ENCODE measurements at regions not wholly inside any gene's neighbourhood (a gene's known extent, or its start where the extent isn't known, plus 50 kb on each side); places are given as distances from the start of the nearest gene placed in this dataset.

DNA sequence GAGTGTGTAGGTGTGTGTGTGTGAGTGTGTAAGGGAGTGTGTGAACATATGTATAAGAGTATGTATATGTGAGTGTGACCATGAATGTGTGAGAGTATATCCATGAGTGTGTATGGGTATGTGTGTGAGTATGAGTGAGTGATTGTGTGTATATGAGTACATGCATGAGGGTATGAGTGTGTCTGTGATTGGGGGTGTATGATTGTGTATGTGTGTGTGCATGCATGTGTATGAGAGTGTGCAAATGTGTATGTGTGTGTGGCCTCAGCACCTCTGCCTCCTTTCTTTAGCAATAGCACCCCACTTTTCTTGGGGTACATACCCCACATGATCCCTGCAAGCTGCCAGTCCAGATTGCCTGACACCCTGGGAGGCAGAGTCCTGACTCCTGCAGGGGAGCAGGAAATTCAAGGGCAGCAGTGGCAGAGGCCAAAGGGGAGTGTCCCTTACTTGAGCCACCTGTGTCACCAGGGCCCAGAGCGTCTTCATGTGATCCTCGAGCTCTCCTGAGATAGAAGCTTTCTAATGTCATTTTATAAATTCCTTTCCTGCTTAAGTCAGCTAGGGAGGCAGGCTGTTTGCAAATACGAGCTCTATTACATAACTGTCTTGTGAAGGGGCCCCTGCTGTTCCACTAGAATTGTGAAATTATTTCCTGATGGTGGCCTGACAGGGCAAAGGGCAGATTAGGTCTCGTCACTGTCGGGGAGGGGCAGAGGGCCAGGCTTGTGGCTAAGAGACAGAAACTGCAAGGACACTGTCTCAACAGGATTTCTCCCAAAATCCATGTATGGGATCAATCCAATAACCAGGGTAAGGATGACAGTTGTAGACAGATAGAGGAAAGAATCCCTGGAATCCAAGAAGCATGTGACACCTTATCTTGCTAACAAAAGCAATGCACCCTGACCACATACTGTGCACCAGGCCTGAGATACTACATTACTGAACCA is 389.1 kb downstream of the GADD45G start:
- no peak overlapping the region for H3K4me2 ChIP-seq
- ChIA-PET POLR2A (no interaction called here), CTCF (no interaction called here)
- no peaks in the 10 kb centered on the region for H4K20me1 ChIP-seq (ENCODE audit: insufficient read depth)
- H3K9me3 ChIP-seq = no peaks in the 10 kb centered on the region
- no peaks in the 10 kb centered on the region for H3K36me3 ChIP-seq (replicated peaks in 1 of 2; ENCODE audit: control insufficient read depth in 1 of 2, insufficient read depth in 2 of 2, low read length in 1 of 2)
- H3K9me2 ChIP-seq = no peaks in the 10 kb centered on the region
- no peak overlapping the region for H3K27ac ChIP-seq (ENCODE audit: low read depth in 2 of 2, low read length in 1 of 2)
- DNase-seq = no peak
- no peak overlapping the region for H2AFZ ChIP-seq (ENCODE audit: low read depth)
- TF ChIP-seq, protein P1, sequence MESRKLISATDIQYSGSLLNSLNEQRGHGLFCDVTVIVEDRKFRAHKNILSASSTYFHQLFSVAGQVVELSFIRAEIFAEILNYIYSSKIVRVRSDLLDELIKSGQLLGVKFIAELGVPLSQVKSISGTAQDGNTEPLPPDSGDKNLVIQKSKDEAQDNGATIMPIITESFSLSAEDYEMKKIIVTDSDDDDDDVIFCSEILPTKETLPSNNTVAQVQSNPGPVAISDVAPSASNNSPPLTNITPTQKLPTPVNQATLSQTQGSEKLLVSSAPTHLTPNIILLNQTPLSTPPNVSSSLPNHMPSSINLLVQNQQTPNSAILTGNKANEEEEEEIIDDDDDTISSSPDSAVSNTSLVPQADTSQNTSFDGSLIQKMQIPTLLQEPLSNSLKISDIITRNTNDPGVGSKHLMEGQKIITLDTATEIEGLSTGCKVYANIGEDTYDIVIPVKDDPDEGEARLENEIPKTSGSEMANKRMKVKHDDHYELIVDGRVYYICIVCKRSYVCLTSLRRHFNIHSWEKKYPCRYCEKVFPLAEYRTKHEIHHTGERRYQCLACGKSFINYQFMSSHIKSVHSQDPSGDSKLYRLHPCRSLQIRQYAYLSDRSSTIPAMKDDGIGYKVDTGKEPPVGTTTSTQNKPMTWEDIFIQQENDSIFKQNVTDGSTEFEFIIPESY (IDR thresholded peaks at IDR 0.05; ENCODE audit: borderline replicate concordance, low read depth) = no peak
- WGBS (ENCODE audit: low lambda C conversion rate) = 22% methylated on average over 5 of the region's 5 CpGs
- H3K79me2 ChIP-seq (ENCODE audit: insufficient read depth) = no peaks in the 10 kb centered on the region
- no peak overlapping the region for H3K9ac ChIP-seq
- no peaks in the 10 kb centered on the region for H3K27me3 ChIP-seq (ENCODE audit: insufficient read depth)
- H3K4me1 ChIP-seq (ENCODE audit: control insufficient read depth in 1 of 2, insufficient read depth in 2 of 2, low read depth in 1 of 2, low read length in 1 of 2) = no peaks in the 10 kb centered on the region; a peak in 1 of 4 replicates
- H3F3A ChIP-seq (replicated peaks; ENCODE audit: insufficient read depth) = no peaks in the 10 kb centered on the region
- no peak overlapping the region for H3K4me3 ChIP-seq (ENCODE audit: low read depth in 2 of 2, low read length in 1 of 2)

DNA sequence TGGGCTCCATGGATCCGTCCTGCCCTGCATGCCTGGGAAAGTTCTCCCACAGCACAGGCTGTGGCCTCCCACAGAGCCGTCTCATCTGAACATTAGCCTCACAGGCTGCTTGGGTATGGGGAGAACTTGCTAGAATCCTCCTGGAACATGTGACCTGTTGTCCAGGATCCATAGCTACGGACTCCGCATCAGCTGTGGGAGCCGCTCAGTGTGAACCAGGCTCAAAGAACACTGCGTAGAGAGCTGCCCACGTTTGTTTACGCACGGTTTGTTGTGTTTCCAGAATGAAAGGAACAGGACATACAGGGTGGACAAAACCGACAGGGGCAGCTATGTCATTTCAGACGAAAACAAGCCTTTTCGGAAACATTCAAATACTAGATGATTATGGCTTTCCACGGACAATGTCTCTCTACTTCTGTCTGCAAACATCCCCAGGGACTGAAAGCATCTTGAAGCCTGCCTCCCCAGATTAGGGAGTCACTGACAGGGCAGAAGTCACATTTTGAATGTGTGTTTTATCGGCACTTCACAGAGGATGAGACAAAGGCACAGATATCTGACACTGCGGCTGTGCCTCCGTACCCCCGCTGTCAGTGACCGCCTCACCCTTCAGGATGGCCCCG is 390.3 kb downstream of the GADD45G start:
- no peak for TF ChIP-seq GABPA (IDR thresholded peaks at IDR 0.05; ENCODE audit: low read depth)
- TF ChIP-seq EP300 (IDR thresholded peaks at IDR 0.05; ENCODE audit: borderline replicate concordance in 1 of 2, low read depth in 1 of 2, low read length in 1 of 2) = no peak
- TF ChIP-seq RXRA (IDR thresholded peaks at IDR 0.05; ENCODE audit: borderline replicate concordance, low read depth) = no peak
- TF ChIP-seq, protein P1 (IDR thresholded peaks at IDR 0.05; ENCODE audit: borderline replicate concordance, low read depth) = no peak
- no peak for TF ChIP-seq EZH2phosphoT487 (IDR thresholded peaks at IDR 0.05; ENCODE audit: borderline replicate concordance, low read depth)
- no peak for TF ChIP-seq CHD2 (IDR thresholded peaks at IDR 0.05; ENCODE audit: low read length, partially characterized antibody)
- TF ChIP-seq POLR2AphosphoS5 (IDR thresholded peaks at IDR 0.05; ENCODE audit: low read depth, low read length) = no peak
- no peak for TF ChIP-seq FOXM1 (IDR thresholded peaks at IDR 0.05; ENCODE audit: low read depth)
- no peak for TF ChIP-seq ELF1 (IDR thresholded peaks at IDR 0.05)
- TF ChIP-seq, protein P2, sequence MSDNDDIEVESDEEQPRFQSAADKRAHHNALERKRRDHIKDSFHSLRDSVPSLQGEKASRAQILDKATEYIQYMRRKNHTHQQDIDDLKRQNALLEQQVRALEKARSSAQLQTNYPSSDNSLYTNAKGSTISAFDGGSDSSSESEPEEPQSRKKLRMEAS (IDR thresholded peaks at IDR 0.05; ENCODE audit: low read depth) = no peak
- no peaks in the 10 kb centered on the region for H3F3A ChIP-seq (replicated peaks; ENCODE audit: insufficient read depth)
- H3K27me3 ChIP-seq (ENCODE audit: insufficient read depth) = no peaks in the 10 kb centered on the region
- CTCF ChIA-PET = interaction anchor here (0.6 to 1.8 kb wide), 2 partner anchors 291 to 392 kb away, joined by 3 to 10 read pairs; no protein-coding TSS in a partner anchor
- H3K4me3 ChIP-seq (ENCODE audit: low read depth in 2 of 2, low read length in 1 of 2) = no peak overlapping the region
- H3K9ac ChIP-seq = no peak overlapping the region
- H3K79me2 ChIP-seq (ENCODE audit: insufficient read depth) = no peaks in the 10 kb centered on the region
- POLR2A ChIA-PET = no interaction called here
- DNase-seq = no peak
- no peak overlapping the region for H3K4me2 ChIP-seq
- WGBS (ENCODE audit: low lambda C conversion rate) = 57% methylated on average over 19 of the region's 19 CpGs
- H2AFZ ChIP-seq (ENCODE audit: low read depth) = no peak overlapping the region
- H3K4me1 ChIP-seq (ENCODE audit: control insufficient read depth in 1 of 2, insufficient read depth in 2 of 2, low read depth in 1 of 2, low read length in 1 of 2) = peaks cover 0 to 10% of the 10 kb centered on the region in 2 experiments; a peak in 1 of 4 replicates
- H3K9me3 ChIP-seq = no peaks in the 10 kb centered on the region
- H3K9me2 ChIP-seq = no peaks in the 10 kb centered on the region
- H4K20me1 ChIP-seq (ENCODE audit: insufficient read depth) = no peaks in the 10 kb centered on the region
- H3K27ac ChIP-seq (ENCODE audit: low read depth in 2 of 2, low read length in 1 of 2) = no peak overlapping the region
- no peaks in the 10 kb centered on the region for H3K36me3 ChIP-seq (replicated peaks in 1 of 2; ENCODE audit: control insufficient read depth in 1 of 2, insufficient read depth in 2 of 2, low read length in 1 of 2)

All from SK-N-SH (cell line).